ENCODE measurements at regions not wholly inside any gene's neighbourhood (a gene's known extent, or its start where the extent isn't known, plus 50 kb on each side); places are given as distances from the start of the nearest gene placed in this dataset.

DNA sequence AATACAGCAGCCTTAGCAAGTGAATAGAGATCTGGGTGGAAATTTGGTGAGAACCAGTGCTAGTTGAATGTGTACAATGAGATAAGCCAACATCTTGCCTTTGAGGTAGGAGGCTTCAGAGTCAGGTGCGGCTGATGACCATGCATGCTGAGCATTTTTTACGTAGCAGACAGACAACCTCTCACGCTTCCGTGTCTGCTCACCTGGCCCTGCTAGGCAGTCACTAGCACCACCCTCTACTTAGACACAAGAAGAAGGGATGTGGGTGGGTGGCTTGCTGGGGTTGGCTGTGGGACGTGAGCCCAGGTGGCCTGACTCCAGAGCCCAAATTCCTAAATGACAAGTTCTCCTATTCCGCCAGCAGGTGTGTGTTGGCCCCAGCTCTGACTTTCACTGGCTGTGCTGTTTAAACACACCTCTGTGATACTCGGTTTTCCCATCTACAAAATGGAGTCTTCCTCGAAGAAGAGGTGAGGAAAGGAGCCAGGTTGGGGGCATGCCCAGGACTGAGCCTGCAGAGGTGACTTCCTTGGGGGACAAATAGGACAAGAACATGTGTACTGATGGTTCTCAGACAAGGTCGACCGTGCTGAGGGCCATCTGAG is 57.8 kb upstream of the BCL11B start:
- TF ChIP-seq, protein P1, sequence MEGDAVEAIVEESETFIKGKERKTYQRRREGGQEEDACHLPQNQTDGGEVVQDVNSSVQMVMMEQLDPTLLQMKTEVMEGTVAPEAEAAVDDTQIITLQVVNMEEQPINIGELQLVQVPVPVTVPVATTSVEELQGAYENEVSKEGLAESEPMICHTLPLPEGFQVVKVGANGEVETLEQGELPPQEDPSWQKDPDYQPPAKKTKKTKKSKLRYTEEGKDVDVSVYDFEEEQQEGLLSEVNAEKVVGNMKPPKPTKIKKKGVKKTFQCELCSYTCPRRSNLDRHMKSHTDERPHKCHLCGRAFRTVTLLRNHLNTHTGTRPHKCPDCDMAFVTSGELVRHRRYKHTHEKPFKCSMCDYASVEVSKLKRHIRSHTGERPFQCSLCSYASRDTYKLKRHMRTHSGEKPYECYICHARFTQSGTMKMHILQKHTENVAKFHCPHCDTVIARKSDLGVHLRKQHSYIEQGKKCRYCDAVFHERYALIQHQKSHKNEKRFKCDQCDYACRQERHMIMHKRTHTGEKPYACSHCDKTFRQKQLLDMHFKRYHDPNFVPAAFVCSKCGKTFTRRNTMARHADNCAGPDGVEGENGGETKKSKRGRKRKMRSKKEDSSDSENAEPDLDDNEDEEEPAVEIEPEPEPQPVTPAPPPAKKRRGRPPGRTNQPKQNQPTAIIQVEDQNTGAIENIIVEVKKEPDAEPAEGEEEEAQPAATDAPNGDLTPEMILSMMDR (IDR thresholded peaks at IDR 0.05; ENCODE audit: extremely low read depth in 1 of 2, insufficient read depth in 1 of 2, low read depth in 1 of 2, low read length in 2 of 2): no peak
- TF ChIP-seq, protein P2, sequence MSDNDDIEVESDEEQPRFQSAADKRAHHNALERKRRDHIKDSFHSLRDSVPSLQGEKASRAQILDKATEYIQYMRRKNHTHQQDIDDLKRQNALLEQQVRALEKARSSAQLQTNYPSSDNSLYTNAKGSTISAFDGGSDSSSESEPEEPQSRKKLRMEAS (IDR thresholded peaks at IDR 0.05; ENCODE audit: insufficient read depth, insufficient read length): no peak
- no peak for TF ChIP-seq POLR2AphosphoS5 (IDR thresholded peaks at IDR 0.05; ENCODE audit: insufficient read depth, low read depth, low read length)
- TF ChIP-seq MYC (IDR thresholded peaks at IDR 0.05; ENCODE audit: low read depth, low read length): no peak
- TF ChIP-seq JUN (IDR thresholded peaks at IDR 0.05; ENCODE audit: borderline replicate concordance, insufficient read depth, insufficient read length, low read depth): no peak
- TF ChIP-seq FOS (IDR thresholded peaks at IDR 0.05; ENCODE audit: borderline replicate concordance, insufficient read depth, low read length): no peak
- TF ChIP-seq POLR2A (IDR thresholded peaks at IDR 0.05; ENCODE audit: low read depth, low read length): no peak
- TF ChIP-seq GATA2 (IDR thresholded peaks at IDR 0.05; ENCODE audit: insufficient read depth, insufficient read length, low read depth, low read length): no peak
- no peak for TF ChIP-seq EZH2 (IDR thresholded peaks at IDR 0.05; ENCODE audit: borderline replicate concordance, low read depth, low read length, severe bottlenecking)
